IMR-90 (cell line): ENCODE measurements at regions not wholly inside any gene's neighbourhood (a gene's known extent, or its start where the extent isn't known, plus 50 kb on each side); places are given as distances from the start of the nearest gene placed in this dataset.

Source experiments
- ATAC-seq: fragments of 200-7000 bp; cut with Tn5 transposase; 2 replicates; pipeline ENCODE4 v1.9.1; 2020; ENCODE audit warnings: low read depth, mild to moderate bottlenecking, moderate library complexity
- BruUV-seq: library from RNA; stranded (reverse); fragments of 400-500 nt; replicated peaks from 2 replicates; lab custom pipeline; 2021; lab: Mats Ljungman, UMichigan
- CTCF ChIA-PET: fragments of 300-600 bp; formaldehyde crosslinking; extraction: SDS; loops from one replicate; lab custom pipeline; 2021; ENCODE audit warnings: antibody characterized with exemption; lab: Yijun Ruan, JAX
- POLR2A ChIA-PET: fragments of 300-600 bp; sonication (Branson Sonifier 250); formaldehyde crosslinking; loops from one replicate; lab custom pipeline; 2022; ENCODE audit warnings: antibody characterized with exemption; ENCODE audit not compliant: unreplicated experiment; lab: Charles Lee
- DNase-seq: peaks from one replicate; pipeline ENCODE4 v3.0.0; 2013
- H2AFZ ChIP-seq: replicated peaks from 2 replicates; pipeline ENCODE3; 2013; ENCODE audit warnings: low read length, mild to moderate bottlenecking; ENCODE audit not compliant: poor library complexity
- H2AK5ac ChIP-seq: 2 replicates; pipeline ENCODE4 v1.6.1; 2013; ENCODE audit warnings: low read depth, low read length, inconsistent platforms
- H2AK9ac ChIP-seq: replicated peaks from 2 replicates; pipeline ENCODE3; 2013; ENCODE audit warnings: mild to moderate bottlenecking, low read depth, low read length, moderate library complexity; ENCODE audit not compliant: poor library complexity
- H2BK120ac ChIP-seq: 2 replicates; pipeline ENCODE4 v1.6.1; 2013; ENCODE audit warnings: low read depth, low read length, inconsistent platforms
- H2BK15ac ChIP-seq: 3 replicates; pipeline ENCODE4 v1.6.1; 2013; ENCODE audit warnings: low read depth, low read length, inconsistent platforms
- H2BK20ac ChIP-seq: 2 replicates; pipeline ENCODE4 v1.6.1; 2013; ENCODE audit warnings: low read depth, mild to moderate bottlenecking, inconsistent platforms, low read length, moderate library complexity
- H2BK5ac ChIP-seq: 2 replicates; pipeline ENCODE4 v1.6.1; 2013; ENCODE audit warnings: mild to moderate bottlenecking, low read depth, low read length, inconsistent platforms; ENCODE audit not compliant: poor library complexity, severe bottlenecking
- H3K14ac ChIP-seq: replicated peaks from 2 replicates; pipeline ENCODE4 v1.6.1; 2013; ENCODE audit warnings: low read depth, low read length, inconsistent platforms
- H3K18ac ChIP-seq: 2 replicates; pipeline ENCODE4 v1.6.1; 2013; ENCODE audit warnings: low read depth, low read length, control low read depth
- H3K23ac ChIP-seq: 2 replicates; pipeline ENCODE4 v1.6.1; 2013; ENCODE audit warnings: low read depth, low read length, inconsistent platforms
- H3K27ac ChIP-seq: 2 replicates; pipeline ENCODE4 v1.5.1; 2013; ENCODE audit warnings: mild to moderate bottlenecking, control low read depth, low read length; ENCODE audit not compliant: insufficient read depth
- H3K27me3 ChIP-seq: 2 replicates; pipeline ENCODE4 v1.6.1; 2013; ENCODE audit warnings: low read length; ENCODE audit not compliant: control insufficient read depth, insufficient read depth
- H3K36me3 ChIP-seq: 2 replicates; pipeline ENCODE4 v1.6.1; 2013; ENCODE audit warnings: low read length, mixed read lengths; ENCODE audit not compliant: control insufficient read depth, insufficient read depth
- H3K4ac ChIP-seq: 2 replicates; pipeline ENCODE4 v1.6.1; 2013; ENCODE audit warnings: low read depth, low read length, inconsistent platforms
- H3K4me1 ChIP-seq: 2 replicates; pipeline ENCODE4 v1.6.1; 2013; ENCODE audit warnings: low read length, mixed read lengths; ENCODE audit not compliant: control insufficient read depth, insufficient read depth
- H3K4me2 ChIP-seq: 2 replicates; pipeline ENCODE4 v1.6.1; 2013; ENCODE audit warnings: low read depth, mild to moderate bottlenecking, control low read depth, low read length, moderate library complexity
- H3K4me3 ChIP-seq: 2 replicates; pipeline ENCODE4 v1.5.1; 2013; ENCODE audit warnings: low read depth, mild to moderate bottlenecking, control low read depth, low read length, moderate library complexity; ENCODE audit not compliant: insufficient read depth
- H3K56ac ChIP-seq: 2 replicates; pipeline ENCODE4 v1.6.1; 2013; ENCODE audit warnings: low read length, inconsistent platforms; ENCODE audit not compliant: insufficient read depth; ENCODE audit errors: extremely low read depth
- H3K79me1 ChIP-seq, 2 experiments: 2 replicates each; pipeline ENCODE4 v1.6.1; 2013; ENCODE audit warnings: low read length in 2 of 2, inconsistent platforms in 1 of 2, low read depth in 1 of 2
- H3K9ac ChIP-seq: 2 replicates; pipeline ENCODE4 v1.6.1; 2013; ENCODE audit warnings: low read depth, low read length, control low read depth
- H3K9me1 ChIP-seq: 2 replicates; pipeline ENCODE4 v1.6.1; 2013; ENCODE audit warnings: low read length, inconsistent platforms; ENCODE audit not compliant: insufficient read depth
- H3K9me3 ChIP-seq: 2 replicates; pipeline ENCODE4 v1.6.1; 2013; ENCODE audit warnings: low read length; ENCODE audit not compliant: control insufficient read depth, insufficient read depth
- H4K20me1 ChIP-seq: 2 replicates; pipeline ENCODE4 v1.6.1; 2013; ENCODE audit warnings: low read length, inconsistent platforms; ENCODE audit not compliant: insufficient read depth
- H4K5ac ChIP-seq: 2 replicates; pipeline ENCODE4 v1.6.1; 2013; ENCODE audit warnings: mild to moderate bottlenecking, low read depth, low read length, control low read depth
- H4K8ac ChIP-seq, 2 experiments: 2 replicates each; pipeline ENCODE4 v1.6.1; 2013; ENCODE audit warnings: low read depth in 2 of 2, low read length in 2 of 2, control low read depth in 1 of 2, inconsistent platforms in 1 of 2
- H4K91ac ChIP-seq: 2 replicates; pipeline ENCODE4 v1.6.1; 2013; ENCODE audit warnings: low read depth, low read length, inconsistent platforms; ENCODE audit not compliant: insufficient read depth
- BHLHE40 ChIP-seq: fragments of 150-350 bp; IDR thresholded peaks from 2 replicates; pipeline ENCODE4 v1.6.1; 2016; ENCODE audit warnings: mild to moderate bottlenecking, low read depth, low read length
- CEBPB ChIP-seq: IDR thresholded peaks from 2 replicates; pipeline ENCODE4 v1.6.1; 2012; ENCODE audit warnings: low read depth, low read length, improper control_type of control experiment
- CHD1 ChIP-seq: IDR thresholded peaks from 2 replicates; pipeline ENCODE4 v1.6.1; 2012; ENCODE audit warnings: low read depth, low read length, improper control_type of control experiment
- FOS ChIP-seq: fragments of 150-350 bp; IDR thresholded peaks from 2 replicates; pipeline ENCODE4 v1.6.1; 2016; ENCODE audit warnings: low read depth, low read length
- NFE2L2 ChIP-seq: fragments of 150-350 bp; IDR thresholded peaks from 2 replicates; pipeline ENCODE4 v1.6.1; 2016; ENCODE audit warnings: low read depth, mild to moderate bottlenecking, low read length
- RAD21 ChIP-seq: IDR thresholded peaks from 2 replicates; pipeline ENCODE4 v1.6.1; 2012; ENCODE audit warnings: low read length, improper control_type of control experiment
- RCOR1 ChIP-seq: IDR thresholded peaks from 2 replicates; pipeline ENCODE4 v1.6.1; 2012; ENCODE audit warnings: mild to moderate bottlenecking, low read length, improper control_type of control experiment; ENCODE audit not compliant: insufficient replicate concordance
- RFX5 ChIP-seq: IDR thresholded peaks from 2 replicates; pipeline ENCODE4 v1.8.0; 2012; ENCODE audit warnings: low read depth, mild to moderate bottlenecking, low read length, moderate library complexity
- SMC3 ChIP-seq: fragments of 150-350 bp; IDR thresholded peaks from 2 replicates; pipeline ENCODE4 v1.6.1; 2016; ENCODE audit warnings: low read depth, mild to moderate bottlenecking, antibody characterized with exemption, low read length, moderate library complexity
- USF2 ChIP-seq: fragments of 150-350 bp; IDR thresholded peaks from 2 replicates; pipeline ENCODE4 v1.6.1; 2017; ENCODE audit warnings: mild to moderate bottlenecking, antibody characterized with exemption, low read length, low read depth
- WGBS, 2 experiments: methylation state at CpG; one replicate each; pipeline versions ENCODE4 v1.1.5 to v1.1.7; 2013; ENCODE audit warnings: missing lambda C conversion rate in 2 of 2; ENCODE audit not compliant: insufficient read length in 1 of 2; ENCODE audit errors: extremely low coverage in 2 of 2; 5-methylcytosine and 5-hydroxymethylcytosine counted together
- dilution Hi-C: fragments of 300-500 bp; cut with HindIII; formaldehyde crosslinking; loops from one replicate; pipeline ENCODE4 v1.14.3; 2018; ENCODE audit warnings: low sequenced_read_pairs; ENCODE audit not compliant: unreplicated experiment
- in situ Hi-C: fragments of 300-500 bp; cut with MboI; formaldehyde crosslinking; loops from 3 replicates; pipeline ENCODE4 v1.14.3; 2019; ENCODE audit warnings: low sequenced_read_pairs, inconsistent platforms, mixed read lengths
- intact Hi-C: fragments of 100-400 bp; cut with micrococcal nuclease; formaldehyde crosslinking; loops from 2 replicates; pipeline ENCODE4 v1.10.0; 2022
- TF ChIP-seq, protein P1 (sequence below): fragments of 150-350 bp; IDR thresholded peaks from 2 replicates; pipeline ENCODE4 v1.6.1; 2016; ENCODE audit warnings: low read depth, mild to moderate bottlenecking, low read length, moderate library complexity, borderline replicate concordance

DNA sequence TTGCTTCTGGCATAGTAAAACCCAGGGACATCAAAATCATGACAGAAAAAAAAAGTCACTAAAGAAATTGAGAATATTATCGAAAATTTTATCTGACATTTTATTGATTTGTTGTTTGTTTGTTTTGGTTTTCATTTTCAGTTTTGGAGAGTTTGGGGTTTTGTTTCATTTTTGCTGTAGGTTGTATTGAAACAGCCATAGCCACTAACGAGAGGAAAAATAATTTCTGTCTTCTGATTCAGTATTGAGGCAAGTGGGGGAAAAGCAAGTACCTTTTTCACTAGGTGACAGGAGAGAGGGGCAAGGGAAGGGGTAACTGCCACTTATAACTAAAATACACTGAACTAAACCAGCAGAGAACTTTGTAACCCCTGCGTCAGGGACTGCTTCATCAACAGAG, 392.8 kb upstream of the NDST3 start:
- ChIA-PET CTCF (no interaction called here), POLR2A (no interaction called here)
- TF ChIP-seq SMC3 (no peak), RAD21 (no peak), BHLHE40 (no peak), NFE2L2 (no peak), CEBPB (no peak), RCOR1 (no peak), RFX5 (no peak), FOS (no peak), USF2 (no peak), CHD1 (no peak)
- TF ChIP-seq, protein P1, sequence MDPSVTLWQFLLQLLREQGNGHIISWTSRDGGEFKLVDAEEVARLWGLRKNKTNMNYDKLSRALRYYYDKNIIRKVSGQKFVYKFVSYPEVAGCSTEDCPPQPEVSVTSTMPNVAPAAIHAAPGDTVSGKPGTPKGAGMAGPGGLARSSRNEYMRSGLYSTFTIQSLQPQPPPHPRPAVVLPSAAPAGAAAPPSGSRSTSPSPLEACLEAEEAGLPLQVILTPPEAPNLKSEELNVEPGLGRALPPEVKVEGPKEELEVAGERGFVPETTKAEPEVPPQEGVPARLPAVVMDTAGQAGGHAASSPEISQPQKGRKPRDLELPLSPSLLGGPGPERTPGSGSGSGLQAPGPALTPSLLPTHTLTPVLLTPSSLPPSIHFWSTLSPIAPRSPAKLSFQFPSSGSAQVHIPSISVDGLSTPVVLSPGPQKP = no peak

More for the DNA sequence above, 392.8 kb upstream of the NDST3 start:
- H3K4me2 ChIP-seq = no peak overlapping the region
- H3K4me1 ChIP-seq = no peaks in the 10 kb centered on the region
- H3K27me3 ChIP-seq = no peaks in the 10 kb centered on the region
- H2BK20ac ChIP-seq = no peak overlapping the region
- ATAC-seq (no peak), DNase-seq (no peak)
- no peak overlapping the region for H2AFZ ChIP-seq
- no peaks in the 10 kb centered on the region for H3K9me1 ChIP-seq
- H3K23ac ChIP-seq = no peak overlapping the region
- H3K27ac ChIP-seq = no peak overlapping the region
- no peak overlapping the region for H3K18ac ChIP-seq
- H2AK9ac ChIP-seq = no peak overlapping the region
- intact Hi-C loops (no loop called here), in situ Hi-C loops (no loop called here), dilution Hi-C loops (no loop called here)
- no peaks in the 10 kb centered on the region for H3K79me1 ChIP-seq
- H3K36me3 ChIP-seq = no peaks in the 10 kb centered on the region
- no peak overlapping the region for H2AK5ac ChIP-seq
- H3K14ac ChIP-seq = no peak overlapping the region
- H3K4ac ChIP-seq = no peak overlapping the region
- no peak overlapping the region for H3K4me3 ChIP-seq
- no peak overlapping the region for H2BK5ac ChIP-seq
- no peaks in the 10 kb centered on the region for H3K9me3 ChIP-seq
- no CpG with 5 or more reads among the region's 3 CpGs for WGBS, 2 experiments
- H4K20me1 ChIP-seq = no peaks in the 10 kb centered on the region
- H3K9ac ChIP-seq = no peak overlapping the region
- no peak overlapping the region for H3K56ac ChIP-seq
- no TSS peak for BruUV-seq
- H2BK120ac ChIP-seq = no peak overlapping the region
- H2BK15ac ChIP-seq = no peak overlapping the region
- no peak overlapping the region for H4K8ac ChIP-seq
- no peak overlapping the region for H4K5ac ChIP-seq
- no peak overlapping the region for H4K91ac ChIP-seq
